ENCODE measurements at regions not wholly inside any gene's neighbourhood (a gene's known extent, or its start where the extent isn't known, plus 50 kb on each side); places are given as distances from the start of the nearest gene placed in this dataset.

DNA sequence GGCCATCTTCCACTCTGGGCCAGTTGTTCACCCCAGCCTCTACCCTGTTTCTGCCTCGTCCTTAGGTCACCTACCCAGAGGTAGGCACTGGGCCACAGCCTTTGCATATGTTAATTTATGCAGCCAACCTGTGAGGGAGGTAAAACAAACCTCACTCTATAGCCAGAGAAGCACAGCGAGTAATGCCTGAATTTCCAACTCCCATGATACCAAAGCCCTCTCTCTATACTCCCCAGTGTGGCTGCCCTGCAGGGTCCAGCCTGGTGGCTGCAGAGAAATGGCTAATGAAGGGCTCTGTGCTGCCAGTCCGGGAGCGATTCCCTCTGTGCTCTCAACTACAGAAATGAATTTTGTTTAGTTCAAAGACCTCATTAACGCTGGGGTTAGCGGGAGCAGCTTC lies 397.0 kb upstream of the CCL2 start:
- H2AFZ ChIP-seq (ENCODE audit: low read length) = no peak overlapping the region
- no peaks in the 10 kb centered on the region for H3K36me3 ChIP-seq (replicated peaks; ENCODE audit: insufficient read depth, low read length)
- H3K27ac ChIP-seq (ENCODE audit: low read length) = no peak overlapping the region
- no peaks in the 10 kb centered on the region for H3K4me1 ChIP-seq (ENCODE audit: low read length)
- TF ChIP-seq EZH2 (optimal IDR thresholded peaks at IDR 0.05; ENCODE audit: low read depth, low read length) (no peak), EZH2phosphoT487 (IDR thresholded peaks at IDR 0.05; ENCODE audit: low read length) (no peak)
- TF ChIP-seq, protein P1, sequence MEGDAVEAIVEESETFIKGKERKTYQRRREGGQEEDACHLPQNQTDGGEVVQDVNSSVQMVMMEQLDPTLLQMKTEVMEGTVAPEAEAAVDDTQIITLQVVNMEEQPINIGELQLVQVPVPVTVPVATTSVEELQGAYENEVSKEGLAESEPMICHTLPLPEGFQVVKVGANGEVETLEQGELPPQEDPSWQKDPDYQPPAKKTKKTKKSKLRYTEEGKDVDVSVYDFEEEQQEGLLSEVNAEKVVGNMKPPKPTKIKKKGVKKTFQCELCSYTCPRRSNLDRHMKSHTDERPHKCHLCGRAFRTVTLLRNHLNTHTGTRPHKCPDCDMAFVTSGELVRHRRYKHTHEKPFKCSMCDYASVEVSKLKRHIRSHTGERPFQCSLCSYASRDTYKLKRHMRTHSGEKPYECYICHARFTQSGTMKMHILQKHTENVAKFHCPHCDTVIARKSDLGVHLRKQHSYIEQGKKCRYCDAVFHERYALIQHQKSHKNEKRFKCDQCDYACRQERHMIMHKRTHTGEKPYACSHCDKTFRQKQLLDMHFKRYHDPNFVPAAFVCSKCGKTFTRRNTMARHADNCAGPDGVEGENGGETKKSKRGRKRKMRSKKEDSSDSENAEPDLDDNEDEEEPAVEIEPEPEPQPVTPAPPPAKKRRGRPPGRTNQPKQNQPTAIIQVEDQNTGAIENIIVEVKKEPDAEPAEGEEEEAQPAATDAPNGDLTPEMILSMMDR (IDR thresholded peaks at IDR 0.05; ENCODE audit: low read length) = no peak
- no peaks in the 10 kb centered on the region for H3K9me3 ChIP-seq (replicated peaks; ENCODE audit: insufficient read depth, low read length)
- H4K20me1 ChIP-seq (ENCODE audit: insufficient read depth, low read length) = no peaks in the 10 kb centered on the region
- H3K27me3 ChIP-seq (replicated peaks; ENCODE audit: insufficient read depth, low read length) = no peaks in the 10 kb centered on the region
- H3K9ac ChIP-seq (ENCODE audit: low read length) = no peak overlapping the region
- H3K4me3 ChIP-seq (ENCODE audit: low read length) = no peak overlapping the region
- no peaks in the 10 kb centered on the region for H3K79me2 ChIP-seq (ENCODE audit: low read length)
- no peaks in the 10 kb centered on the region for H3F3A ChIP-seq (ENCODE audit: insufficient read depth, low read length)
- DNase-seq = no peak
- no peak overlapping the region for H3K4me2 ChIP-seq (ENCODE audit: low read depth, low read length)
- no peaks in the 10 kb centered on the region for H3K9me2 ChIP-seq (replicated peaks; ENCODE audit: insufficient read depth, low read length)

DNA sequence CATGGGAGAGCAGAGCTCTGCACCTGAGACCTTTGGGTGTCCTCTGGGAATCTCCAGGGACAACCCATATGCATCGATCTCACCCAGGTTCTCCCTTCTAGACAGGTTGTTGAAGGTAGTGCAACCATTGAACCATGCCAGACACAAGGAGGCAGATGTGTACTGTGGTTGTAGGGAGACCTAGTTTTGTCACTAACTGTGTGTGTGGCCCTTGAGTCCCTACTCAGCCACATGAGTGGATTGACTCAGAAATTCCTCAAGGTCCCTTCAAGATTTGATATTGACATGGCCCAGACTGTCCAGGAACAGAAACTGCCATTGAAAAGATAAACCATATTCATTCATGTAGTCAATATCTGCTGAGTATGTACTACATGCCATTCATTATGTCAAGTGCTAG lies 396.4 kb upstream of the CCL2 start:
- Histone ChIP-seq H3K9me2 (replicated peaks; ENCODE audit: insufficient read depth, low read length) (no peaks in the 10 kb centered on the region), H3K9ac (ENCODE audit: low read length) (no peak overlapping the region), H3K79me2 (ENCODE audit: low read length) (no peaks in the 10 kb centered on the region), H3K9me3 (replicated peaks; ENCODE audit: insufficient read depth, low read length) (no peaks in the 10 kb centered on the region), H2AFZ (ENCODE audit: low read length) (no peak overlapping the region), H3K27ac (ENCODE audit: low read length) (no peak overlapping the region), H3F3A (ENCODE audit: insufficient read depth, low read length) (no peaks in the 10 kb centered on the region), H3K4me2 (ENCODE audit: low read depth, low read length) (no peak overlapping the region), H3K4me3 (ENCODE audit: low read length) (no peak overlapping the region), H3K27me3 (replicated peaks; ENCODE audit: insufficient read depth, low read length) (no peaks in the 10 kb centered on the region), H3K4me1 (ENCODE audit: low read length) (no peaks in the 10 kb centered on the region), H3K36me3 (replicated peaks; ENCODE audit: insufficient read depth, low read length) (no peaks in the 10 kb centered on the region), H4K20me1 (ENCODE audit: insufficient read depth, low read length) (no peaks in the 10 kb centered on the region)
- TF ChIP-seq, protein P1 (IDR thresholded peaks at IDR 0.05; ENCODE audit: low read length) = no peak
- no peak for TF ChIP-seq EZH2phosphoT487 (IDR thresholded peaks at IDR 0.05; ENCODE audit: low read length)
- TF ChIP-seq EZH2 (optimal IDR thresholded peaks at IDR 0.05; ENCODE audit: low read depth, low read length) = no peak
- no peak for DNase-seq

DNA sequence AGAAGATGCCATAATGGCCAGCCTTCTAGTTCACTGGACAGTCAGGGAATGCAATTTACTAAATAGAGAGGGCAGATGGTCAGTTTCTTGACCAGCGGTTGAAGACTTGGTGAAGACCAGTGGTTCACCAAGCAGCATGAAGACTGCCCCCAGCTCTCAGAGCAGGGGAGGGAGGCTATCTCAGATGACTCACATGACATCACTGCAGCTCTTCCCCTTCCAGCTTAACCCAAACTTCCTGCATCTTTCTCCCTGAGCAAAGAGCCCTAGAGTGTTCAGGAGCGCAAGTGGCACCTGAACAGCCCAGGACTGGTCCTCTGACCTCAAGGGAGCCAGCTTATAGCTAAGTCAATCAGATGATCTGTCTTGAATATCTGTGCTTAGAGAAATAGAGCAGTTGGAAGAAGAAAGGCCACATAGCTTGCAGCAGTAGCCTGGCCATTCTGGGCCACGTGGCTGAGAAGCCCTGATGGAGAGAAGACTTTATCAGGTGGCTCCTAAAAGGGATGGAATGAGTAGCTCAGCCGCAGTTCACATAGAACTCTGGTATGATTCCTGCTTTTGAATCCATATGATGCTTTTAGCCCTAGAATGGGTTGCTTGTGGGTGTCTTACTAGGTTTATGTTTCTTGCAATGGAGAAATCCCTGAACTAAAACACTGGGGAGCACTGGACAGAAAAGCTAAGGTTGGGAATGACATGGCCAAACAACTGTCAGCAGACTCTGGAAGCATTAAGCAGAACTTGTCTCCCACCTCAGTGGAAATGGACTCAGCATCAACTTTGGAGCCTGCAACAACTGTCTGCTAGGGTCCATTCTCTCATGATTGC lies 392.1 kb upstream of the CCL2 start:
- no peak for DNase-seq
- Histone ChIP-seq H3K27me3 (replicated peaks; ENCODE audit: insufficient read depth, low read length) (no peaks in the 10 kb centered on the region), H3K9ac (ENCODE audit: low read length) (no peak overlapping the region), H3K4me2 (ENCODE audit: low read depth, low read length) (no peak overlapping the region), H2AFZ (ENCODE audit: low read length) (no peak overlapping the region), H3F3A (ENCODE audit: insufficient read depth, low read length) (no peaks in the 10 kb centered on the region), H3K36me3 (replicated peaks; ENCODE audit: insufficient read depth, low read length) (no peaks in the 10 kb centered on the region), H3K9me2 (replicated peaks; ENCODE audit: insufficient read depth, low read length) (no peaks in the 10 kb centered on the region), H3K27ac (ENCODE audit: low read length) (no peak overlapping the region), H3K4me3 (ENCODE audit: low read length) (no peak overlapping the region), H4K20me1 (ENCODE audit: insufficient read depth, low read length) (no peaks in the 10 kb centered on the region), H3K79me2 (ENCODE audit: low read length) (no peaks in the 10 kb centered on the region), H3K4me1 (ENCODE audit: low read length) (no peaks in the 10 kb centered on the region), H3K9me3 (replicated peaks; ENCODE audit: insufficient read depth, low read length) (no peaks in the 10 kb centered on the region)
- TF ChIP-seq, protein P1 (IDR thresholded peaks at IDR 0.05; ENCODE audit: low read length) = no peak
- TF ChIP-seq EZH2 (optimal IDR thresholded peaks at IDR 0.05; ENCODE audit: low read depth, low read length) = no peak
- no peak for TF ChIP-seq EZH2phosphoT487 (IDR thresholded peaks at IDR 0.05; ENCODE audit: low read length)

Data from MM.1S (cell line).